Keratinocyte (primary cell): ENCODE measurements at regions not wholly inside any gene's neighbourhood (a gene's known extent, or its start where the extent isn't known, plus 50 kb on each side); places are given as distances from the start of the nearest gene placed in this dataset.

Source experiments
- CTCF ChIP-seq, 3 experiments: IDR thresholded peaks in 1 of 3; conservative IDR thresholded peaks in 1 of 3; optimal IDR thresholded peaks in 1 of 3; 2 replicates in 2 of 3; 3 replicates in 1 of 3; pipeline versions ENCODE3 to v1.5.1; 2011; ENCODE audit warnings: low read length in 3 of 3, mild to moderate bottlenecking in 3 of 3, moderate library complexity in 2 of 3, control low read depth in 1 of 3, inconsistent platforms in 1 of 3; ENCODE audit not compliant: insufficient read depth in 2 of 3; ENCODE audit errors: extremely low read depth in 1 of 3
- EZH2 ChIP-seq: IDR thresholded peaks from one replicate; pipeline ENCODE4 v1.6.1; 2012; ENCODE audit warnings: inconsistent platforms, mild to moderate bottlenecking, low read length, moderate library complexity

- TF ChIP-seq CTCF (optimal IDR thresholded peaks at IDR 0.05 in 1 of 3, IDR thresholded peaks at IDR 0.05 in 1 of 3, conservative IDR thresholded peaks at IDR 0.05 in 1 of 3; ENCODE audit: extremely low read depth in 1 of 3, insufficient read depth in 2 of 3, low read length in 3 of 3) (no peak), EZH2 (no peak)
Observed at GRCh38 chr11:49377978-49378377, 169.6 kb upstream of the FOLH1 start.
